GM19239 (cell line): ENCODE measurements at regions not wholly inside any gene's neighbourhood (a gene's known extent, or its start where the extent isn't known, plus 50 kb on each side); places are given as distances from the start of the nearest gene placed in this dataset.

Experiments used
- DNase-seq: peaks from one replicate; pipeline ENCODE4 v3.0.0; 2011; ENCODE audit warnings: low spot score; ENCODE audit not compliant: insufficient read length
- FAIRE-seq: peaks from 2 replicates; lab custom pipeline; 2011; peaks lifted over from hg19 to GRCh38; lab: Jason Lieb, UNC

DNA sequence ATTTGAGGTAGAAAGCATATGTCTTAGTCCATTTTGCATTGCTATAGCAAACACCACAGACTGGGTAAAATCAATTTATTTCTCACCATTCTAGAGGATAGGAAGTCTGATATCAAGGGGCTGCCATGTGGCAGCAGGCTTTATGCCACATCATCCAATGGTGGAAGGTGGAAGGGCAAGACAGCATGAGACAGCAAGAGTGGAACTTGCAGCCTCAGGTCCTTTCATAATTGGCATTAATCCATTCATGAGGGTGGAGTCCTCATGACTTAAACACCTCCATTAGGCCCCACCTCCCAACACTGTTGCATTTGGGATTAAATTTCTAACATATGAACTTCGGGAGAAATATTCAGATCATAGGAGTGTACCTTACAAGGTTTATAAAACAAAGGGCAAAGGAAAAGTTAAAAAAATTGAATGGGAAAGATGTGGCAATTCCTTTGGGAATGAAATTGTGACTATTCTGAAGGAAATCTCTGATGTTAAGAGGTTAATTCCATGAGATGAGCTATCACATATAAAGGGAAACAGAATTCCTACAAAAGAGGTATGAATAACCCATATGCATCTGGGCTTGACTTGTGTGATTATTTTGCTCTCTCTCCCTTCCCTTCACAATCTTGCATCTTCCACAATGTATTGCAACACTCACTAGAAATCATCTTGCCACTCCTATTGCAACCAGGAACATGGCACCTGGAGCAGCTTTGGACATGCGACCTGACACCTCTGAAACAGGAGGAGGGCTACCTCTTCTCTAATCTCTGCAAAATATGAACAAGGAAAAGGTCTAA, 507.8 kb downstream of the EPHA4 start:
- DNase-seq (no peak), FAIRE-seq (no peak)

- FAIRE-seq (no peak), DNase-seq (no peak)
Measured at GRCh38 chr2:221064880-221065279, 507.2 kb downstream of the EPHA4 start.

DNA sequence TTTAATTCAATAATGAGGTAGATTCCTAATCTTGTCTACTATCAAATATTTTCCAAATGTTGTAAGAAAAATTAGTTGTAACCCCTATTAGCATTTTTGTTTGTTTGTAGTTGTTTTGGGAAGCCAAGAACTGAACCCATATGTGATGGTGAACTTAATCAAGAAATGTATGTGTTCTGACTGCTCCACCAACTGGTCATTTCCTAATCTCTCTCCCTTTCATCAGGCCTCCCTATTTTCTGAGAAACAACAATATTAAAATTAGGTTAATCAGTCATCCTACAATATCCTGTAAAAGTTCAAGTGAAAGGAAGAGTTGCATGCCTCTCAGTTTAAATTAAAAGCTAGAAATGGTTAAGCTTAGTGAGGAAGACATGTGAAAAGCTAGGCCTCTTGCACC, 504.0 kb downstream of the EPHA4 start:
- DNase-seq (no peak), FAIRE-seq (no peak)

DNA sequence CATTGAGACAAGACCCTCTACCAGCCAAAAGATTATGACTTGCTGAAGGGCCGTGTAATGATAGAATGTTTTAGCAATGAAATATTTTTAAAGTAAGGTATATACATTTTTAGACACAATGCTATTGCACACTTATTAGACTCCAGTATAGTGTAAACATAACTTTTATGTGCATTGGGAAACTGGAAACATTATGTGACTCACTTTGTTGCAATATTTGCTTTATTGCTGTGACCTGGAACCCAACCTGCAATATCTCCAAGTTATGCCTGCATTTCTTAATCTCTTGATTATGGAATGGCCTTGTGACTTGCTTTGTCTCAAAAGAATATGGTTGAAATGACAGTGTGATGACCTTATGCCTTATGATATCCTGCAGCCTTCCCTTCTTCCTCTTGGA, 502.0 kb downstream of the EPHA4 start:
- DNase-seq: no peak
- FAIRE-seq: no peak

- no peak for FAIRE-seq
- DNase-seq: no peak
Measured at GRCh38 chr2:221073326-221074049, 498.6 kb downstream of the EPHA4 start.

- no peak for DNase-seq
- FAIRE-seq: no peak
Measured at GRCh38 chr2:221074238-221074637, 497.9 kb downstream of the EPHA4 start.

DNA sequence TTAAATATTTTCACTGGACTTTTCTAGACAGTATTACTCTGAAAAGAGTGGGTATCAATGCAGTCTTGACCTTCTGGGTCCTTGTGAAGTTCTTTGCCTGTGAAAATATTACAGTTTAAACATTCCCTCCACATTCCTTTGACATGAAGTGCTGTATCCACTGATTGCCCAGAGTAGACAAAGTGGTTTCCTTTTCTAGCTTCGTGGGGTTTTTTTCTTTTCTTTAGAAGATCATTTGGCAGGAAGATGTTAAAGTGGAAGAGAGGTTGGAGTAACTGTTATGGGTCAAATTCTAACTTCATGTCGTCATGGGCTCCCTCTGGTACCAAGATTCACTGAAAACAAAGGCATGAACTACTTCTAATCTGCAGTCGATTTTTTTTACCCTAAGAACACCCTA, 496.9 kb downstream of the EPHA4 start:
- DNase-seq: no peak
- FAIRE-seq: no peak

- no peak for FAIRE-seq
Measured at GRCh38 chr2:221077251-221077650, 494.9 kb downstream of the EPHA4 start.

DNA sequence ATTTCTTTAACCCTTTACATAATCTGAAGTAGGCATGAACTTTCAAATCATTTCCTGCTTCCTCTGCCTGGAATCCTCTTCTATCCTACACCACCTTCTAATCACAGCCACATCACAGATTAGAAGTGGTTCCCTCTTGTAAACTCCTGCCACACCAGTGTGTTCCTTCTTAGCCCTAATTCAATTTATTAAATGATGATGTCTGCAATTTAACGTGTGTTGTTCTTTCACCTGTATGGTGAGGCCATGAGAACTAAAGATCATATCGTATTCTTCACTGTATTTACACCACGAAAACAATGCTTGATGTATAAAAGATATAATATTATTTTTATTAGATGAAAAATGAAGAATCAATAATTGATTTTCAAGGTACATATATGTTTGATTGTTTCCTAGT, 494.3 kb downstream of the EPHA4 start:
- no peak for FAIRE-seq
- no peak for DNase-seq

More at GRCh38 chr2:221077251-221077650, 494.9 kb downstream of the EPHA4 start:
- DNase-seq: no peak

DNA sequence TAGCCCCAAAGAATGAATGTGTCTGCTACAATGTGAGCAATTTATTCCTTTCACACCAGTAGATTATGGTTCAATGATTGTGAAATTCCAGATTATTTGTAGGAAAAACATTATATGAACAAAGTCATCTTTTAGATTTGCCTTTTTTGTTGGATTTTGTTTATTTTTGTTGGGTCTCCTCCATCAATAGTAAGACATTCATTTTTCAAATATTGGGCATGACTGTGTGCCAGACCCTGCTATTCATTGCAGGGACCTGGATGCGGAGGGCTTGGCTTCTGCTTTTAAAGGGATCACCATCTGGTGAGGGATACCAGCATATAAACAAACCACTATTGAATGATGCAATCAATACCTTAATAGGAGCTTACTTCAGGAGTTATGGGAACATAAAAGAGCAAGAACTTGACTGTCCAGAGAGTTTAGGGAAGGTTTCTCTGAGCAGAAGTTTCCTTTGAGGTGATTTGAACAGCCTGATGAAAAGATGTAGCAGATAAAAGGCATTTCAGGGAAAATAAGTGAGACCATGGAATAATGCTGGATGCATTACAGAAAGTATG, 486.7 kb downstream of the EPHA4 start:
- no peak for DNase-seq
- no peak for FAIRE-seq

GRCh38 chr2:221085936-221086335, 486.2 kb downstream of the EPHA4 start:
- DNase-seq (no peak), FAIRE-seq (no peak)

- DNase-seq (no peak), FAIRE-seq (no peak)
Measured at GRCh38 chr2:221087779-221088178, 484.3 kb downstream of the EPHA4 start.

DNA sequence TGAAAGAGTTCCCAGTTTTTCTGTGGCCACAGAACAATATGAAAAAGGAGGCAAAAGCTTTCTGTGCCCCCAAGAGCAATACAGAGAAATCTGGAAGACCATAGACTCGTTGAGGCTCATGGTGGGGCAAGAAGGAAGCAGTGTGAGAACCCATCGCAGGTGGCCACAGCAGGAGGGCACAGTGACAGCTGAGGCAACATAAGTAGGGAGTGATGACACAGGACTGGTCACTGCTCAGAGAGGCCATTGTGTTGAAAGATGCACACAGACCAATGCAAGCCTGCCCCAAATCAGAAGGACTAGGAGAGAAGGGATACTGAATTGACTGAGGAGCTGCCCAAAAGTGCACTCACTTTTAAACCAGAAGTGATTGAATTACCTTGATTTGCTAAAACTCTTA, 483.6 kb downstream of the EPHA4 start:
- DNase-seq (no peak), FAIRE-seq (no peak)

- FAIRE-seq: no peak
- no peak for DNase-seq
Measured at GRCh38 chr2:221095356-221095755, 476.7 kb downstream of the EPHA4 start.

DNA sequence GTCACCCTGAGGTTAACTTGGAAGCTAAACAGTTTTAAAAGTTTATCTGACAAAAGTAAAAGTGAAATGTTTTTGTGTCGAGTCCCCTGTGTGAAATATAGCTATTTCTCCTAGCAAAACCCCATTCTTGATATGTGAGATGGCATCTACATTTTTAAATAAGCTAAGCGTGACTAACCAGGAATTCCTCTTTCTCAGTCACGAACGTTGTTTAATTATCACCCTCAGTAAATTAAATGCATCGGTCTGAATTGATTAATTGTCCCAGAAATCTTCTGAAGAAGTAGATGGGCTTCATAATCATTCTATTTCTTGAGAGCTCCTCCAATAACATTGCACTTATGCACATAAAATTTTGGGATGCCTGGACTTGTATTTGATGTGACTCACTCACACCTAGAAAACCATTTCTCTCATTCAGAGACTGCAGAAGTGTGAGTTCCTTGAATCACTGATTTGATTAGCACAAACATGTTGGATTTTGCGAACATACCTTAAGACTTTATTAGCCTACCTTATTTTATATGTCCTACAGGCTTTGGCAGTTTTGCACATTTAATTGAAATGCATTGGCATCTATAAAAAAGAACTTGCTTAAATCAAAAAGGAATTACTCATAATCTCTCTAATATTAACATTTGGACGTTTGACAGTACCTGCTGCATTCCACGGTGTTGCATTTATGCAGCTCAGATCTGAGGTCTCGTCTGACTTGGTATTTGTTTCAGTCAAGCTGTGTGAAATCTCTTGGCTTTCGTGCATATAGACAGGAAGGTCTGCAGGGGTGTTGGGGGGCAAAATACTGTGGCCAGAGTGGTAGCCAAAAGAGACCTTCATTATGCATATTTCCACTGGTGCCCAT, 475.2 kb downstream of the EPHA4 start:
- DNase-seq (no peak), FAIRE-seq (no peak)

- FAIRE-seq: no peak
- DNase-seq: no peak
Measured at GRCh38 chr2:221097568-221097915, 474.6 kb downstream of the EPHA4 start.

- DNase-seq: no peak
- no peak for FAIRE-seq
Measured at GRCh38 chr2:221097949-221098348, 474.2 kb downstream of the EPHA4 start.

DNA sequence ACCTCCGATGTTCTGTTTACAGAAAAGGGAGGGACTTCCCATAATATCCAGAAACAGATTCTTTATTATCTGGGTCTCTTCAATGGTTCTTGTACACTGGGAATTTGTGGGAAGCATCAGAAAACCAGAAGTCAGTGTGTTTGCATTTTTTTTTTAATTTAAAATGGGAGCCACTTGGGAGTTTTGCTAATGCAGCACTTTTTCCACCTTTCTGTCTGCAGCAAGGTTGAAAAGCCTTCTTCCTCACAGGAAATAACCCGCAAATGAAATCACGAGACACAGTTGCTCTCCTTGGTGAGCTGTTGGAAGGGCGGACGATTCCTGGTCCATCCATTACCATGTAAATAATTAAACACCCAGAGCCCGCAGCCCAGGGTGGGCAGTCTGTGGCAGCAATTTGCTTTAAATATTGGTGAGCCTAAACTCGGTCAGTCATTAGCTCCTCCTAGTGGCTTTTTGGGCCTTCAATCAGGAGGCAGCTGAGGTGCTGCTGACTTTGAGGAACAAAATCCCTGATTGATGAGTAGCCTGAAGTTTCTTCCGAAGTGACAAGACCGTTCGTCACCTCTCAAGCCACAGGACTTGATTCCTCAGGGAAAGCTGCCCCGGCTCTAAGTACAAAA, 471.5 kb downstream of the EPHA4 start:
- no peak for FAIRE-seq

DNA sequence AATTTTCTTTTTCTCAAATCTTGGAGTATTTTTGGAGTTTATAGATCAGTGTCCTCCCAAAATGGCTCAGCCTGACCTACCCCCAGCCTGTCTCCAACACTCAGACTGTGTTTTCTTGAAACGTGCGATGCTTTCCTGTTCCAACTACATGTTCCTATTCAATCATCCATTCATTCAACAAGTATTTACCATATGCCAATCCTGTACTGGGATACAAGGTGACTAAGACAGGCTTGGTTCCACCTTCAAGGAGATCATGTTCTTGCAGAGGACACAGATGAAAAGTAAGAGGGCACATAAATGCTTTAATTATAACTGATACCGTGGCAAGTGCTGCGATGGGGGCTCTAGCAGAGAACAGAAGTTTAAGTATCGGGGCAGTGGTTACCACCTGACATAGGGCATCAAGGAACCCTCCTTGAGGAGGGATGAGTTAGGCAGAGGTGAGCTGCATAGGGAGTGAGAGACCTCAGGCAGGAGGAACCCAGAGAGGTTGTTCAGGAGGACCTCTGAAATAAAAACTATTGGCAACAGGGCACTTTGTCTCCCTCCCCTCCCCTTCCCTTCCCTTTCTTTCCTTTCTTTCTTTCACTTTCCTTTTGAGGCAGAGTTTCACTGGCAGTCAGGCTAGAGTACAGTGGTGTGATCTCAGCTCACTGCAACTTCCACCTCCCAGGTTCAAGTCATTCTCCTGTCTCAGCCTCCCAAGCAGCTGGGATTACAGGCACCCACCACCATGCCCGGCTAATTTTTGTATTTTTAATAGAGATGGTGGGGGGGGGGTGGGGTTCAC, 469.0 kb downstream of the EPHA4 start:
- DNase-seq: no peak
- FAIRE-seq: no peak

More for the DNA sequence above, 471.5 kb downstream of the EPHA4 start:
- no peak for DNase-seq
